Activated CD8-positive, alpha-beta T cell treated with anti-CD3 and anti-CD28 coated beads for 36 hours (primary cell): ENCODE measurements at regions not wholly inside any gene's neighbourhood (a gene's known extent, or its start where the extent isn't known, plus 50 kb on each side); places are given as distances from the start of the nearest gene placed in this dataset.

ENCODE experiments used
- ATAC-seq: fragments of 200-7000 bp; cut with Tn5 transposase; one replicate; pipeline ENCODE4 v1.10.0; 2021; ENCODE audit warnings: mild to moderate bottlenecking, moderate library complexity
- CTCF ChIA-PET: fragments of 350-600 bp; sonication (Branson Sonifier 250); formaldehyde crosslinking; loops from one replicate; lab custom pipeline; 2021; ENCODE audit warnings: antibody characterized with exemption; lab: Charles Lee
- POLR2A ChIA-PET: fragments of 350-600 bp; sonication (Branson Sonifier 250); formaldehyde crosslinking; loops from one replicate; lab custom pipeline; 2021; ENCODE audit warnings: antibody characterized with exemption; lab: Charles Lee
- DNase-seq: peaks from one replicate; pipeline ENCODE4 v3.0.0-alpha.2; 2020
- H3K27ac Mint-ChIP-seq: one replicate; pipeline ENCODE4 v1.8.0; 2021; ENCODE audit warnings: mild to moderate bottlenecking, mixed read lengths
- H3K27me3 Mint-ChIP-seq: one replicate; pipeline ENCODE4 v1.8.0; 2021; ENCODE audit warnings: mixed read lengths
- H3K36me3 Mint-ChIP-seq: one replicate; pipeline ENCODE4 v1.8.0; 2021; ENCODE audit warnings: low read depth, mixed read lengths
- H3K4me1 Mint-ChIP-seq: one replicate; pipeline ENCODE4 v1.8.0; 2021; ENCODE audit warnings: low read depth, mixed read lengths
- H3K4me3 Mint-ChIP-seq: one replicate; pipeline ENCODE4 v1.8.0; 2021; ENCODE audit warnings: mild to moderate bottlenecking, moderate library complexity, mixed read lengths
- H3K9me3 Mint-ChIP-seq: one replicate; pipeline ENCODE4 v1.8.0; 2021; ENCODE audit warnings: mixed read lengths
- CTCF ChIP-seq: fragments of 200-600 bp; IDR thresholded peaks from one replicate; pipeline ENCODE4 v1.8.0; 2022; ENCODE audit warnings: antibody characterized with exemption, mild to moderate bottlenecking
- intact Hi-C: fragments of 100-400 bp; cut with micrococcal nuclease; formaldehyde crosslinking; loops from one replicate; pipeline ENCODE4 v1.10.0; 2022

GRCh38 chr2:208586516-208586915, 179.9 kb downstream of the PTH2R start:
- Mint-ChIP-seq H3K4me1 (no peaks in the 10 kb centered on the region), H3K27ac (no peak overlapping the region), H3K9me3 (no peaks in the 10 kb centered on the region), H3K27me3 (no peaks in the 10 kb centered on the region), H3K4me3 (no peak overlapping the region), H3K36me3 (no peaks in the 10 kb centered on the region)
- DNase-seq (no peak), ATAC-seq (no peak)
- TF ChIP-seq CTCF = no peak
- intact Hi-C loops = no loop called here
- ChIA-PET POLR2A (no interaction called here), CTCF (no interaction called here)

GRCh38 chr2:208594642-208595385, 188.2 kb downstream of the PTH2R start:
- no peak for ATAC-seq
- H3K27me3 Mint-ChIP-seq = no peaks in the 10 kb centered on the region
- H3K4me1 Mint-ChIP-seq = no peaks in the 10 kb centered on the region

GRCh38 chr2:208595386-208596275, 189.0 kb downstream of the PTH2R start:
- Mint-ChIP-seq H3K36me3 (no peaks in the 10 kb centered on the region), H3K9me3 (peaks cover 1% of the 10 kb centered on the region), H3K4me3 (no peak overlapping the region), H3K4me1 (no peaks in the 10 kb centered on the region), H3K27ac (no peak overlapping the region), H3K27me3 (no peaks in the 10 kb centered on the region)
- POLR2A ChIA-PET = no interaction called here
- intact Hi-C loops = no loop called here
- CTCF ChIA-PET = no interaction called here
- ATAC-seq (no peak), DNase-seq (no peak)
- no peak for TF ChIP-seq CTCF

More at GRCh38 chr2:208594642-208595385, 188.2 kb downstream of the PTH2R start:
- Mint-ChIP-seq H3K27ac (no peak overlapping the region), H3K4me3 (no peak overlapping the region), H3K36me3 (no peaks in the 10 kb centered on the region), H3K9me3 (peaks cover 1% of the 10 kb centered on the region)
- POLR2A ChIA-PET = no interaction called here
- TF ChIP-seq CTCF = no peak
- CTCF ChIA-PET = no interaction called here
- intact Hi-C loops = no loop called here
- no peak for DNase-seq

GRCh38 chr2:208607694-208608093, 201.1 kb downstream of the PTH2R start:
- Mint-ChIP-seq H3K4me1 (no peaks in the 10 kb centered on the region), H3K4me3 (no peak overlapping the region), H3K36me3 (no peaks in the 10 kb centered on the region), H3K27ac (no peak overlapping the region), H3K9me3 (peaks cover 7% of the 10 kb centered on the region), H3K27me3 (no peaks in the 10 kb centered on the region)
- no peak for TF ChIP-seq CTCF
- no peak for ATAC-seq
- ChIA-PET CTCF (no interaction called here), POLR2A (no interaction called here)
- no peak for DNase-seq
- intact Hi-C loops = no loop called here
